Superior temporal gyrus (tissue), 1 donor: ENCODE measurements at regions not wholly inside any gene's neighbourhood (a gene's known extent, or its start where the extent isn't known, plus 50 kb on each side); places are given as distances from the start of the nearest gene placed in this dataset.

Source experiments
- DNase-seq: peaks from one replicate; pipeline ENCODE4 v3.0.0-alpha.2; 2016; ENCODE audit errors: extremely low spot score

DNA sequence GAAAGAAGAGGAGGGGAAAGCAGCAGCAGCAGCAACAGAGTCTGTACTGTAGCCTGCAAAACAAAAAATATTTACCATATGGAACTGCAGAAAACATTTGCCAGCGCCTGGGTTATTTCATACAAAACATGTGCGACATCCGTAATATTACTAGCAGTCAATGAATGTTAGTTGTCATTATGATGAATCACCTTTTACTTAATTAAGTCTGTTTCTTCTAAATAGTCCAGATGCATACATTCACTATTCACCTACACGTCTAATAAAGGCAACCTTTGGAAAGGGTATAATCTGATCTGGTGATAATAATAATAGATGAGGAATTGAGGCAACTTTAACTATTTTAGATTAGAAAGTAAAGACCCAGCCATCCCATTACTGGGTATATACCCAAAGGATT is 426.3 kb upstream of the ST6GAL2 start:
- no peak for DNase-seq

DNA sequence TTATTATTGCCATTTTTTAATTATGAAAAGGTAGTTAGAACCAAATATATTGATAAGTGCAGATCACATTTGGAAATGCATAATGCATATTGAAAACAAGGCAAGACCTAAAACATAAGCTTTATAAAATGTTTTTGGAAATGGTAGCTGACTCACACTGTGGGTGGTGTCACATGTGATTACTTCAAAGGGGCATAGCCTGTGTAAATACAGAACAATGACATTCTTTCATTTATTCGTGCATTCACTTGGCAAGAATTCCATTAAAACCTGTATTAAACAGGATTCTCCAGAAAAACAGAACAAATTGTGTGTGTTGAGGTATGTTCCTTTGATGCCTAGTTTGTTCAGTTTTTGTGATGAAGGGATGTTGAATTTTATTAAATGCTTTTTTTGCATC is 427.3 kb upstream of the ST6GAL2 start:
- no peak for DNase-seq

- no peak for DNase-seq
Observed at GRCh38 chr2:107320881-107321280, 434.9 kb upstream of the ST6GAL2 start.

DNA sequence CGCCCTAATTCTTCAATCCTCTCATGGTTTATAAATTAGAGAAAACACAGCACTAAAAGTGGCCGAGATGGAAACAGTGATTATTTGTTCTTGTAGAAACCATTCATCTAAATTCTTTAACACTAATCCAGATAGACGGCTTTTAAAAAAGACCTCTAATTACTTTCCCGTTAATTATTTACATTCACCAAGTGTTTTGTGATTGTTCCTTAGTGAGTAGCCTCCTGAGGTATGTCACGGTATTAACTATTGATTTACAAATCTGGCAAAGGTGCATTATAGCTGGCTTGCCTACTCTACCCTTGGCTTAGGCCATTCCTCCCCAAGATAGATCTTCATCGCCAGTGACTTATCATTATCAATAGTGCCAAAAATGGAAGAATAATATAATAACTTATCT is 436.4 kb upstream of the ST6GAL2 start:
- DNase-seq: no peak

DNA sequence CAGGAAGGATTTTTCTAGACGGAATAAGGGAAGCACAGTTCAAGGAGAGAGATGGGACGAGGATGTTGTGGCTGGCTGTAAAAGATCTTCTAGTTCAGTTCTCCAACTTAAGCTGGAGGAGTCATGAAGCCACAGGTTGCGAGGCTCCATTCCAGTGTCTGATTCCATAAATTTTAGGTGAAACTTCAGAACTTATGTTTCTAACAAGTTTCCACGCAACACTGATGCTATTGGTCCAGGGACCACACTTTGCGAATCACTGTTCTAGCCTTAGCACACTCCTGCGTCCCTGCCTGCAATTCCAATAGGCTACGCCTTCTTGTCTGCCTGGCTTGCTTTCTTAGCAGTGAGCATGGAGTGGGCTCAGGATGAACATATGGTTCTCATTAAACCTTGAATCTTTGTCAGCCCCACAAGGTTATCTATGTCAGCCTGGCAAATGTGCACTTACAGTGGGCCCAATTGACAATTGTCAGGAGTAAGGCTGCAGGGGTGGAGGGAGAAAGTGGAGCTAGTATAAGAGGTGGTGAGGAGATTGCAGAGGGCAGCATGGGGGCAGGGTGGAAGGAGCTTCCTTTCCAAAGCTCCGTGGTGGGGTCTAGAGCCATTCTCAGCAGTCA is 438.1 kb upstream of the ST6GAL2 start:
- DNase-seq: no peak

DNA sequence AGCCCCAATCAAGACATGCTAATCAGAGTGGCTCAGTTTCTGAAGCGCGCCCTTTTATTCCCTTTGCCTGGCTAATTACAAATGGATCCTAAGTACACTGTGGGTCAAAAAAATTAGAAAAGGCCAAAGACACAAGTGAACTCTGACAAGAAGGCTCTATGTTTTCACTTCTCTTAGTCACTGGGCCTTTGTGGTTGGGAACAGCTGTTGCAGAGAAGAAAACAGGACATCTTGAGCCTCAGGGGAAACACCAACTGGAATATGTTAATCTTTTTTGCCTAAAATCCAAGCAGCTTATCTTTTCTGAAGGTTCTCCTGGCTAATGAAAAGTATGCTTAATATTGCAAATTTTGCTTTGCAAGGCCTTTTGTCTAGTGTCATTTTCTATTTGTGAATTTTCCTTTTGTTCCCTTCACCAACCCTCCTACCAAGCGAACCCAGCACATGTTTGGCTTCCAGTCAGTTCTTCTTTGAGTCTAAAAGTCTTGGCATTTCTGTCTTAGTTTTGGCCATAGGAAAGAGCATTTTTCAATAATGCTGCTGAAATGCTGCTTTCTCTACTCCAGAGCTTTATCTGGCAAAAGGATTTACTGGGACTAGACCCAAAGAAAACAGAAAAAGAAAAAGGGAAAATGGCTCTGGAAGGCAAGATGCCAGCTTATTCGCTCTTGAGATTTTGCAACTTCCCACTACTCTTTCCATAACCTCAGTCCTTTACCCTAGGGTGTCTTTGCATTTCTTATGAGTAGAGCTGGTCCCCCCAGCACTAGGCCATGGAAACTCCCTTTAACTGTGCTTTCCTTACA is 440.2 kb upstream of the ST6GAL2 start:
- peak; percentile 57 for DNase-seq

DNA sequence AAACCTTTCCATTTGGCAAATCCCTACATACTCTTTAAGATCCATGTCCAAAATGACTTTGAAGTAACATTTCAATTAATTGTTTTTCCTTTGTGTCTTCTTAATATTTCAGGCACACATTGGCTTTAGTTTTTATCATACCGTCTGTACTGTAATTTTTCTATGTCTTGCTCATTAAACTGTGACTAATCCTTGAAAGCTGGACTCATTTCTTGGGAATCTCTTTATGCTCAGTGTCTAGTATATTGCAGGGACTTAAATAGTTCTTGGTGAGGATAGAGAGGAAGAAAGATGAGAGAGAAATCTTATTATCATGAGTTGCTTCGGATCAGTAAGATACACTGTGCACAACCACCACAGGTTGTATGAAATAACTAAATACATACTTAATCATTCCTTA is 448.3 kb upstream of the ST6GAL2 start:
- no peak for DNase-seq

DNA sequence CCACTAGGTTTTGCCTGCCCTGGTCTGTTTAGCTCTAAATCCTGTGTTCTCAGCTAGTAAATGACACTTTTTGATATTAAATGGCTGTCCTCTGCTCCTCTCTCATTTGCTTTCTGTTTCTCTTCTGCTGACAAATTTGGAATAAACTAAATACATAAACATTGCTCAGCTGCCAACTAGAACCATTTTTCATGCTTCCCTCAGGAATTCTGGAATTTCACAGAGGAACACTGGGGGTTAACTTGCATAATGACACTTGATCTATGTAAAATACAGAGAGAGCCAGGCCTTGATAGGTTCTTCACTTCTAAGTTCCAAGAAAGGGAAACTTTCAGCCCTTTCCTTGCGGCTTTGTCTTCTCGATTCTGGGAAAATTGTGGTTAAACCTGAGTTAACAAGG is 450.6 kb upstream of the ST6GAL2 start:
- DNase-seq: no peak

GRCh38 chr2:107337209-107337898 is 451.4 kb upstream of the ST6GAL2 start:
- DNase-seq: no peak

GRCh38 chr2:107338059-107338458 is 452.1 kb upstream of the ST6GAL2 start:
- no peak for DNase-seq

DNA sequence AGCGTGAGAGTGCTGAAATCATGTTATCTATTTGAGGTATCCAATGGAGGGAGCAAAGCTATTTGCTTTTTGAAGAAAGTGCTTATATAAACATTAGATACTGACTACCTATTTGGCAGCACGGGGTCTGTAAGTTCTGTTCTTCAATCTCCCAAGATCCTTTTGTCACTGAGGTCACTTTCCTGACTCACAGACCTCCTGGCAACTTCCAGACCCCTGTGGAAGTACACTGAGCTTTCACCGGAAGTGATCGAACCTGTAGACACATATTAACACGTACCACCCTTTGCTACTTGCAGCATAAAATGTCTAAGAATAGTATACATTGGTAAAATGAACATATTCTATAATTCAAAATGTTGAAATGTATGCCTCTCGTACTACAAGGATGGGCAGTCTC is 452.6 kb upstream of the ST6GAL2 start:
- DNase-seq: no peak

- DNase-seq: no peak
Observed at GRCh38 chr2:107340955-107341354, 455.0 kb upstream of the ST6GAL2 start.

GRCh38 chr2:107349329-107349728 is 463.4 kb upstream of the ST6GAL2 start:
- no peak for DNase-seq

DNA sequence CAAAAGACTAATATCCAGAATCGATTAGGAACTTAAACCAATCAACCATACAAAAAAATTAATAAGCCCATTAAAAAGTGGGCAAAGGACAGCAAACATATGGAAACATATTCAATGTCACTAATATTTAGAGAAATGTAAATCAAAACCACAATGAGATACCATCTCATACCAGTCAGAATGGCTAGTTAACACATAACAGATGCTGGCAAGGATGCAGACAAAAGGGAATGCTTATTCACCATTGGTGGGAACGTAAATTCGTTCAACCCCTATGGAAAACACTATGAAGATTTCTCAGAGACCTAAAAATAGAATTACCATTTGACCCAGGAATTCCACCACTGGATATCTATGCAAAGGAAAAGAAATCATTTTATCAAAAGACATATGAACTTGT is 468.2 kb upstream of the ST6GAL2 start:
- no peak for DNase-seq

DNA sequence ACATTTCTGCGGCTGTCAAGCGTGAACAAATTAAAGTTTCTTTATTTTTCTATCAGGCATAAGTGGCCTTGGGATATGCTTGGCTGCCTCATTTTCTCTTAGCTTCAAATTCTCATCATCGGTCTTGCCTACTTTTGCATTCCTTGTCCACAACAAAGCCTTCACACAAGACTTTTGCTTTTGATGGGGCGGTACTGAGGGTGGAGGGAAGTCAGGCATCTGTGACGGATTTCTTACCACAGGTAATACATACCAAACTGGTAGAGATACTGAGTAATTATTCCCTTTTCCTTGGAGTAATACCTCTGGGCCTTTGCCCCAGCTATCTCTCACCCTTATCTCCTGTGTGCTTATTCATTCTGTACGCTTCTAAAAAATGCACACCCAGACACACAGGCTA is 468.3 kb upstream of the RGPD4 start:
- no peak for DNase-seq

DNA sequence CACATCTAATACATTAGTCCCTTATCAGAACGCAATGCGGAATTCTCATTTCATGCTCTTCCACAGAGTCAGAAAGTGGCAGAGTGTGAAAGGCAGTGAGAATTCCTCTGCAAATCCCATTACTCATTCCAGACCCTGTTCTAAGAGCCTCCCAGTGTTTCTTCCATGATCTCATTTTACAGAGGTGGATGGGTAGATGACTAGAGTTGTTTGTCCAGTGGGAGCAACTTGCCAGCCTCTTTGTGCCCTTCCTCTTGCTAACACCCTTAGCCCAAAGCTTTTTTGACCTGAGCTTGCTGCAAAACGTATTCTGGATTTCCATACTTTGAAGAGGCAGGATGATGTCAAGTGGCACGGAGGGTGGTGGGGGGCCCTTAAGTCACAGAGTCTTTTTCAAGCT is 467.7 kb upstream of the RGPD4 start:
- no peak for DNase-seq

DNA sequence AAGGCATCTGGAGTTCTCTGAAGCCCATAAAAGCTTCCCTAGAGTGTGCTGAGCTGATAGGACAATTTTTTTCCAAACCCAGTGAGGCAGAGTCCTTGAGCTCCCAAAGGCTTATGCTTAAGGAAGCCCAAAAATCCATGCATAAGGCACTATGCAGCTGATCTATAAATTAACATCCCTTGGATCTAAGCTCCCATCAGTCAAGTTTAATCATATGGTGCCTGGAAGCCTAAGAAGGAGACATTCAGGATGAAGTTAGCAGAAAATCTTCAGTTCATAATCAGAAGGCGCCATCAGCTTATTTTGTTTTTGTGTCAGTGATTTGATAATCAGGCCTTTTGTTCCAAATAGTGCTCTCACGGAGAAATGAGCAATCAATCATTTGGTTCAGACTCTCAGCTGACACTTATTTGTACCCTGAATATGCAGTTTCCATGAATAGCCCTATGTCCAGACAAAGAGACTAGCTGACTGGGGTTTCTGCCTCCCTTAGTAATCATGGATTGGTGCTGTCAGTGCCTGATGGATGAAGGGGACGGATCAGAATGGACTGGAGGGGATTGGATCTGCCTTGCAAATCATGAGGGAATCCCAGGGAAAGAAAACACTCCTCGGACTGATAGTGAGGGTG is 464.8 kb upstream of the RGPD4 start:
- peak; percentile 35 for DNase-seq

DNA sequence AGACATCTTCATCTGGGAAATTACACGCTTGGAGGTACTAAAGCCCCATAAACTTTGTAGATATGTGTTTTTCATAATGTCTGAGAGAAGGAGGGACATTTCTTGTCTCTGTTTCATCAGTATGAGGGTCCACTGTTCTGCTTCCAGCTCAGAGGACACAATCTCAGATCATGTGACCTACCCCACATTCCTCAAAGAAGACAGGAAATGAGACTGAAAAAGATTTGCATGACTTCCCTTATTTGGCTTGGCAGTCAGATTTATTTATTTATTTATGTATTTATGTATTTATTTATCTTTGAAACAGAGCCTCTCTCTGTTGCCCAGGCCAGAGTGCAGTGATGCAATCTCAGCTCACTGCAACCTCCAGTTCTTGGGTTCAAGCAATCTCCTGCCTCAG is 463.7 kb upstream of the RGPD4 start:
- DNase-seq: no peak

DNA sequence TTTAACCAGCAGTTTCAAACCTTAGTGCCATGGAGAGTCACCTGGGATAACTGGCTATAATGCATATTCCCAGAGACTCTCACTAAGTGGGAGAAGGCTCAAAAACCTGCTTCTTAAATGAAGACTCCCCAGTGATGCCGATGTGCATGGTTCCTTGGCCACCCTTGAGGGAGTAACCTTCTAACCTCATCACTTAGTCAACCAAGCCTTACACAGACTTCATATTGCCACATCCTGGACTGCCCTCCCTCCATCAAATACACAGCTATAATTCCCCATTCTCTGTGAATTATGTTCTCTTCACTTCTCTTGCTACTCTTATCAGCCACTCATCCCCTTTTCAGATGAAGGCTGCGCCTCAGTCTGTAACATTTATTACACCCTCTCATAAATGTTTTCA is 462.9 kb upstream of the RGPD4 start:
- DNase-seq: no peak

GRCh38 chr2:107364361-107364950 is 462.2 kb upstream of the RGPD4 start:
- DNase-seq: no peak

- no peak for DNase-seq
Observed at GRCh38 chr2:107374249-107374648, 452.4 kb upstream of the RGPD4 start.

GRCh38 chr2:107376909-107377308 is 449.8 kb upstream of the RGPD4 start:
- no peak for DNase-seq
